Pancreas (tissue), 10 donors: ENCODE measurements at regions not wholly inside any gene's neighbourhood (a gene's known extent, or its start where the extent isn't known, plus 50 kb on each side); places are given as distances from the start of the nearest gene placed in this dataset.
"Not testable (repeated sequence)": the region's sequence is repeated elsewhere in the genome, so short reads cannot be mapped to it uniquely, and the experiment has no call there.

Experiments
- ATAC-seq, 4 donors: fragments of 200-7000 bp; cut with Tn5 transposase; one replicate each; pipeline versions ENCODE4 v1.8.0 to v1.9.1; 2020; ENCODE audit warnings: mild to moderate bottlenecking in 4 of 4, moderate library complexity in 4 of 4
- DNase-seq, 6 donors: peaks; one replicate each; pipeline ENCODE4 v3.0.0-alpha.2; 2020
- FAIRE-seq: peaks from 2 replicates; lab custom pipeline; 2012; peaks lifted over from hg19 to GRCh38; lab: Jason Lieb, UNC
- H3K27ac ChIP-seq, 4 donors: fragments of 200-600 bp; sonication (generic); 1 replicate in 3 of 4; 2 replicates in 1 of 4; pipeline versions ENCODE4 v1.5.0 to v1.8.0; 2020
- H3K27me3 ChIP-seq, 4 donors: fragments of 200-600 bp; one replicate each; pipeline ENCODE4 v1.8.0; 2021
- H3K36me3 ChIP-seq, 3 donors: fragments of 200-600 bp; sonication (generic) in 1 of 3; one replicate each; pipeline versions ENCODE4 v1.5.0 to v1.8.0; 2020 to 2021
- H3K4me1 ChIP-seq, 3 donors: fragments of 200-600 bp; one replicate each; pipeline ENCODE4 v1.8.0; 2021
- H3K4me3 ChIP-seq, 4 donors: fragments of 200-600 bp; sonication (generic) in 2 of 4; one replicate each; pipeline versions ENCODE4 v1.5.0 to v1.8.0; 2020 to 2021
- H3K9me3 ChIP-seq, 4 donors: fragments of 200-600 bp; one replicate each; pipeline ENCODE4 v1.8.0; 2021
- WGBS, 2 donors: extraction: QIAGEN DNeasy Blood & Tissue Kit; methylation state at CpG; one replicate each; pipeline ENCODE4 v1.1.7; 2013; 5-methylcytosine and 5-hydroxymethylcytosine counted together
- intact Hi-C, 3 donors: fragments of 100-400 bp; cut with DNase I; formaldehyde crosslinking; loops; one replicate each; pipeline versions ENCODE4 v1.11.1 to v1.14.2; 2022
- TF ChIP-seq, protein P1 (sequence below), 4 donors: fragments of 200-600 bp; sonication (generic) in 3 of 4; IDR thresholded peaks; one replicate each; pipeline versions ENCODE4 v1.5.0 to v1.8.0; 2021; ENCODE audit warnings: antibody characterized with exemption in 4 of 4
- donor health status: healthy with polysubstance abuse.
- donor health status: DM: no; HTN: no; CAD: no; lungs with moderate emphysema.
- donor health status: DM: no; HTN: no; CAD: no.
- donor health status: control.
- donor health status: control.
- donor health status: Bipolar disorder and iron deficiency.
- donor health status: DM: yes; HTN: yes; CAD: no.
- donor health status: DM: no; HTN: no; CAD: no.
- donor health status: DM: no; HTN: no; CAD: no.
- donor health status: DM: yes; HTN: yes; CAD: no.

DNA sequence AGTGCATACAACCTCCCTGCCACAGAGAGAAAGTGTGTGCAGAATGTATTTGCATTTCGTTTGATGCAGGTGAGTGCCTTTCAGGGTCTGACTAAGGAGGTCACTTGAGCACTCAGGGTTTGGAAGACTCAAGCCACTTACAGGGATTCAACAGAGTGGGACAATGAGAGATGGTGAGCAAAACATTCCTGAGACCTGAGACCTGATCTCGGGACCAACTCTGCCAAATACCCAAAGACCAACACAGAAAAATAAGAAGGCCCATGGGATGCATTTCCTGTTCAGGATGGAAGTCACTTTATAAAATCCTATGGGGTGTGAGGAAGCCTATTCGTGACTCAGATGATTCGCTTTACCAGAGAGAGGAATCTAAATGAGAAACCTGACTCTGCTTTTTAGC is 65.2 kb upstream of the LARGE1 start:
- ATAC-seq (no peak), FAIRE-seq (no peak), DNase-seq (no peak)
- 78 to 88% methylated on average over 4 of the region's 4 CpGs for WGBS, 2 donors
- Histone ChIP-seq H3K4me1 (no peaks in the 10 kb centered on the region), H3K27ac (no peak overlapping the region), H3K9me3 (no peaks in the 10 kb centered on the region), H3K4me3 (no peak overlapping the region), H3K36me3 (no peaks in the 10 kb centered on the region), H3K27me3 (no peaks in the 10 kb centered on the region)
- intact Hi-C loops = no loop called here
- TF ChIP-seq, protein P1, sequence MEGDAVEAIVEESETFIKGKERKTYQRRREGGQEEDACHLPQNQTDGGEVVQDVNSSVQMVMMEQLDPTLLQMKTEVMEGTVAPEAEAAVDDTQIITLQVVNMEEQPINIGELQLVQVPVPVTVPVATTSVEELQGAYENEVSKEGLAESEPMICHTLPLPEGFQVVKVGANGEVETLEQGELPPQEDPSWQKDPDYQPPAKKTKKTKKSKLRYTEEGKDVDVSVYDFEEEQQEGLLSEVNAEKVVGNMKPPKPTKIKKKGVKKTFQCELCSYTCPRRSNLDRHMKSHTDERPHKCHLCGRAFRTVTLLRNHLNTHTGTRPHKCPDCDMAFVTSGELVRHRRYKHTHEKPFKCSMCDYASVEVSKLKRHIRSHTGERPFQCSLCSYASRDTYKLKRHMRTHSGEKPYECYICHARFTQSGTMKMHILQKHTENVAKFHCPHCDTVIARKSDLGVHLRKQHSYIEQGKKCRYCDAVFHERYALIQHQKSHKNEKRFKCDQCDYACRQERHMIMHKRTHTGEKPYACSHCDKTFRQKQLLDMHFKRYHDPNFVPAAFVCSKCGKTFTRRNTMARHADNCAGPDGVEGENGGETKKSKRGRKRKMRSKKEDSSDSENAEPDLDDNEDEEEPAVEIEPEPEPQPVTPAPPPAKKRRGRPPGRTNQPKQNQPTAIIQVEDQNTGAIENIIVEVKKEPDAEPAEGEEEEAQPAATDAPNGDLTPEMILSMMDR (IDR thresholded peaks at IDR 0.05) = no peak

DNA sequence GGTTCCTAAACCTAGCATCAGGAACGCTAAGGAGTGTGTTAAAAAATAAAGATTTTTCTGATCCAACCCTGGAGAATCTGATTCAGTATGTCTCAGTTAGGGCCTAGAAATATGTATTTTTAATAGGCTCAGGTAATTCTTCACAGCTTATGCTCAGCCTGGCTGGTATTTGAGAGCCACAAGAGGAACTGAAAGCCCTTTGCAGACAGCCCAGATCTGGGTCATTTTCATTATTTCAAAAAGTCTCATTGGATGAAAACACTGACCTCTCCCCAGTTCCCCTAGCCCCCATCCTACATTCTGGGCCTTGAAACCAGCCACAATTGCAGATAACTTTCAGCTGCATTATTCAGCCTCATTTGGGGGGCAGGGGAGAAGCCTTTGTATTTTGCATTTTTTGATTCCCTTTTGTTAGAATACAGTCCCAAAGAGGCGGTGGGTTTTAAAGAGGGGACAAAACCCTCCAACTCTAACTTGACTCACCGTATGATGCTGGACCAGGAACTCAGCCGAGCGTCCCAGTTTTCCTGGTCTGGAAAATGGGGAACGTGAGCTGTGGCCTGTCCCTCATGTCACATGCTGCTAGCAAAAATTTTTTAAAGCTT is 66.0 kb upstream of the LARGE1 start:
- Histone ChIP-seq H3K4me1 (no peaks in the 10 kb centered on the region), H3K9me3 (no peaks in the 10 kb centered on the region), H3K36me3 (no peaks in the 10 kb centered on the region), H3K27me3 (no peaks in the 10 kb centered on the region), H3K27ac (no peak overlapping the region), H3K4me3 (no peak overlapping the region)
- intact Hi-C loops = no loop called here
- TF ChIP-seq, protein P1 (IDR thresholded peaks at IDR 0.05) = no peak
- FAIRE-seq = no peak
- DNase-seq = no peak
- no peak for ATAC-seq
- 80 to 85% methylated on average over 6 of the region's 6 CpGs for WGBS, 2 donors

DNA sequence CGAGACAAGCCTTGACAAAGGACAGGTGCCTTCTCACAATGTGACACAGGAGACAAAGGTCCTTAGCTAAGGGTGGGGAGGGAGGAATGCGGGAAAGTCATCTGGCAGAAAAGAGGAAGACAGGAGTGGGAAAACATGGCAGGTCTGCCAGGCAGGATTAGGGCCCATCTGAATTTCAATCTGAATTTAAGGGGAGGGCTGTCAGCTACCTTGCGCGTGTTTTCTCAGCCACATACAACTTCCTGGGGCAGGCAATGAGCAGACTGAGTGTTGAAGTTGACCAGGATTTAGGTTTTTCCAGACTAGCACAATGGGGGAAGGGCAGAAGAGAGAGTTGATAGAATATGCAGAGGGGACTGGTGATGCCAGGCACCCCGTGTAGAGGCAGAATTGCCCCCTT is 66.7 kb upstream of the LARGE1 start:
- FAIRE-seq = no peak

DNA sequence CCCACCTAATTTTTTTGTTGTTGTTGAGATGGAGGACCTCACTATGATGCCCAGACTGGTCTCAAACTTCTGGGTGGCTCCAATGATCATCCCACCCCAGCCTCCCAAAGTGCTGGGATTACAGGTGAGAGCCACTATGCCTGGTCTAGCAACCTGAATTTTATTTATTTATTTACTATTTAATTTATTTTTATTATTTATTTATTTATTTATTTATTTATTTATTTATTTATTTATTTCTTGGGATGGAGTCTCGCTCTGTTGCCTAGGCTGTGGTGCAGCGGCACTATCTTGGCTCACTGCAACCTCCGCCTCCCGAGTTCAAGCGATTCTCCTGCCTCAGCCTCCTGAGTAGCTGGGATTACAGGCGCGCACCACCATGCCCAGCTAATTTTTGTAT is 69.0 kb upstream of the LARGE1 start:
- intact Hi-C loops, FAIRE-seq, H3K27me3 ChIP-seq, H3K27ac ChIP-seq, H3K4me3 ChIP-seq, H3K9me3 ChIP-seq, DNase-seq, H3K4me1 ChIP-seq, ATAC-seq, H3K36me3 ChIP-seq: not testable (repeated sequence)
- WGBS, 2 donors = 97 to 98% methylated on average over 7 of the region's 7 CpGs

More for the DNA sequence above, 66.7 kb upstream of the LARGE1 start:
- no peak for ATAC-seq
- Histone ChIP-seq H3K36me3 (no peaks in the 10 kb centered on the region), H3K27ac (no peak overlapping the region), H3K4me1 (no peaks in the 10 kb centered on the region), H3K9me3 (no peaks in the 10 kb centered on the region), H3K4me3 (no peak overlapping the region), H3K27me3 (no peaks in the 10 kb centered on the region)
- DNase-seq = no peak
- TF ChIP-seq, protein P1 (IDR thresholded peaks at IDR 0.05) = no peak
- WGBS, 2 donors = 56 to 60% methylated on average over 5 of the region's 5 CpGs
- intact Hi-C loops = no loop called here

DNA sequence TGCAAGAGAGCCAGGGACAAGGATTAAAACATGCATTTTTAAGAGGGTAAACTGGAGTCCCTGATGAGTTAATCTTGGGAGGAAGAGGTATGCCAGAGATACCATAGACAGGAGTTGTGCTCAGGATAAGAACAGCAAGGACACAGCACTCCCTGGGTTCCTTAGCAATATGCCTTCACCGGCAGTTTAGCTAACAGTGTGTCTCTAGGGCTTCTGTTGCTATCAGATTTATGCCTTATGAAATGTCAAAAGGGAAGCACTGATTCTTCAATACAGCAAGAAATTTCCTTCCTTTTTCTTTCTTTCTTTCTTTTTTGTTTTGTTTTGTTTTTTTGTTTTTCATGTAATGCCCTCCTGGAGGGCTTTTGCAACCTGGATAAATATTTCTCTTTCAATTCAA is 71.3 kb upstream of the LARGE1 start:
- ATAC-seq (no peak), FAIRE-seq (no peak), DNase-seq (no peak)
- TF ChIP-seq, protein P1 (IDR thresholded peaks at IDR 0.05) = no peak
- H3K4me3 ChIP-seq = no peak overlapping the region
- H3K27me3 ChIP-seq = peaks cover 0 to 6% (median 0%) of the 10 kb centered on the region in 4 donors
- WGBS, 2 donors = 54 to 63% methylated on average over 1 of the region's 1 CpG
- H3K27ac ChIP-seq = no peak overlapping the region
- H3K4me1 ChIP-seq = no peaks in the 10 kb centered on the region
- H3K36me3 ChIP-seq = no peaks in the 10 kb centered on the region
- intact Hi-C loops = no loop called here
- no peaks in the 10 kb centered on the region for H3K9me3 ChIP-seq
